Osteoblast (primary cell): ENCODE measurements at regions not wholly inside any gene's neighbourhood (a gene's known extent, or its start where the extent isn't known, plus 50 kb on each side); places are given as distances from the start of the nearest gene placed in this dataset.

ENCODE experiments used
- DNase-seq: peaks from one replicate; pipeline ENCODE4 v3.0.0; 2011; ENCODE audit warnings: low spot score, mixed read lengths; ENCODE audit not compliant: insufficient read length; ENCODE audit errors: missing footprints
- H2AFZ ChIP-seq: 2 replicates; pipeline ENCODE4 v1.6.0; 2011; ENCODE audit warnings: mild to moderate bottlenecking, low read length
- H3K27ac ChIP-seq: 2 replicates; pipeline ENCODE4 v1.5.1; 2011; ENCODE audit warnings: mild to moderate bottlenecking, low read depth, low read length, moderate library complexity
- H3K27me3 ChIP-seq: 2 replicates; pipeline ENCODE4 v1.6.0; 2012; ENCODE audit warnings: mild to moderate bottlenecking, control low read depth, inconsistent platforms, low read length, moderate library complexity; ENCODE audit not compliant: insufficient read depth
- H3K36me3 ChIP-seq: 2 replicates; pipeline ENCODE4 v1.5.1; 2011; ENCODE audit warnings: mild to moderate bottlenecking, low read length, control low read depth, moderate library complexity; ENCODE audit not compliant: insufficient read depth
- H3K4me1 ChIP-seq: 2 replicates; pipeline ENCODE4 v1.5.1; 2011; ENCODE audit warnings: mild to moderate bottlenecking, low read length, control low read depth, moderate library complexity; ENCODE audit not compliant: insufficient read depth
- H3K4me2 ChIP-seq: 2 replicates; pipeline ENCODE4 v1.6.0; 2011; ENCODE audit warnings: mild to moderate bottlenecking, low read length; ENCODE audit not compliant: insufficient read depth
- H3K4me3 ChIP-seq: fragments of 200-600 bp; sonication (generic); 3 replicates; pipeline ENCODE4 v1.5.1; 2012; ENCODE audit warnings: mild to moderate bottlenecking, low read length, inconsistent platforms; ENCODE audit not compliant: insufficient read depth
- H3K79me2 ChIP-seq: 2 replicates; pipeline ENCODE4 v1.6.0; 2012; ENCODE audit warnings: mild to moderate bottlenecking, low read length, control low read depth, inconsistent platforms; ENCODE audit not compliant: insufficient read depth
- H3K9me3 ChIP-seq: 2 replicates; pipeline ENCODE4 v1.5.1; 2011; ENCODE audit warnings: low read depth, low read length, control low read depth
- H4K20me1 ChIP-seq: 2 replicates; pipeline ENCODE4 v1.6.0; 2012; ENCODE audit warnings: mild to moderate bottlenecking, low read length, control low read depth; ENCODE audit not compliant: insufficient read depth
- TF ChIP-seq, protein P1 (sequence below): IDR thresholded peaks from 2 replicates; pipeline ENCODE4 v1.5.1; 2011; ENCODE audit warnings: mild to moderate bottlenecking, low read depth, low read length, moderate library complexity; ENCODE audit errors: extremely low read depth

DNA sequence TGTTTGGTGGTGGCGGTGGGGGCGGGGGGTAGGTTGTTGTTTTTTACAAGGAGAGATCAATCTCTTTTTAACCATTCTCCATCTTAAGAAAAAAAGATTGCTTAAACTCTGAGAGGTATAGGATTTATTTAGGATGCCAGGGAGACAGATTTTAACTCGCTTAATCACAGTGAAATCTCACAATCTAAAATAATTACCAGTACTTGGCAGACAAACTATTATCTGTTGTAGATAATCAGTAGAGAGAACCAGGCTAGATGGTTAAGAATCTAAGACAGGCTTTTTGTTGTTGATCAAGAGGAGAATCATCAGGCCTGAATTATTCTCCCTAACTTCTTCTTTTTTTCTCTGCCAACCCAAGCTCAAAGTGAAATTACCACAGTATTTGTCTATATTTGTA is 470.2 kb upstream of the ADAMTS9 start:
- H2AFZ ChIP-seq = no peak overlapping the region
- H3K27me3 ChIP-seq = no peaks in the 10 kb centered on the region
- DNase-seq = peak; percentile 30
- H3K4me1 ChIP-seq = no peaks in the 10 kb centered on the region
- no peak overlapping the region for H3K4me2 ChIP-seq
- H3K4me3 ChIP-seq = no peak overlapping the region
- H3K36me3 ChIP-seq = no peaks in the 10 kb centered on the region
- TF ChIP-seq, protein P1, sequence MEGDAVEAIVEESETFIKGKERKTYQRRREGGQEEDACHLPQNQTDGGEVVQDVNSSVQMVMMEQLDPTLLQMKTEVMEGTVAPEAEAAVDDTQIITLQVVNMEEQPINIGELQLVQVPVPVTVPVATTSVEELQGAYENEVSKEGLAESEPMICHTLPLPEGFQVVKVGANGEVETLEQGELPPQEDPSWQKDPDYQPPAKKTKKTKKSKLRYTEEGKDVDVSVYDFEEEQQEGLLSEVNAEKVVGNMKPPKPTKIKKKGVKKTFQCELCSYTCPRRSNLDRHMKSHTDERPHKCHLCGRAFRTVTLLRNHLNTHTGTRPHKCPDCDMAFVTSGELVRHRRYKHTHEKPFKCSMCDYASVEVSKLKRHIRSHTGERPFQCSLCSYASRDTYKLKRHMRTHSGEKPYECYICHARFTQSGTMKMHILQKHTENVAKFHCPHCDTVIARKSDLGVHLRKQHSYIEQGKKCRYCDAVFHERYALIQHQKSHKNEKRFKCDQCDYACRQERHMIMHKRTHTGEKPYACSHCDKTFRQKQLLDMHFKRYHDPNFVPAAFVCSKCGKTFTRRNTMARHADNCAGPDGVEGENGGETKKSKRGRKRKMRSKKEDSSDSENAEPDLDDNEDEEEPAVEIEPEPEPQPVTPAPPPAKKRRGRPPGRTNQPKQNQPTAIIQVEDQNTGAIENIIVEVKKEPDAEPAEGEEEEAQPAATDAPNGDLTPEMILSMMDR = no peak
- no peaks in the 10 kb centered on the region for H4K20me1 ChIP-seq
- H3K9me3 ChIP-seq = no peaks in the 10 kb centered on the region
- H3K27ac ChIP-seq = no peak overlapping the region
- H3K79me2 ChIP-seq = no peaks in the 10 kb centered on the region

DNA sequence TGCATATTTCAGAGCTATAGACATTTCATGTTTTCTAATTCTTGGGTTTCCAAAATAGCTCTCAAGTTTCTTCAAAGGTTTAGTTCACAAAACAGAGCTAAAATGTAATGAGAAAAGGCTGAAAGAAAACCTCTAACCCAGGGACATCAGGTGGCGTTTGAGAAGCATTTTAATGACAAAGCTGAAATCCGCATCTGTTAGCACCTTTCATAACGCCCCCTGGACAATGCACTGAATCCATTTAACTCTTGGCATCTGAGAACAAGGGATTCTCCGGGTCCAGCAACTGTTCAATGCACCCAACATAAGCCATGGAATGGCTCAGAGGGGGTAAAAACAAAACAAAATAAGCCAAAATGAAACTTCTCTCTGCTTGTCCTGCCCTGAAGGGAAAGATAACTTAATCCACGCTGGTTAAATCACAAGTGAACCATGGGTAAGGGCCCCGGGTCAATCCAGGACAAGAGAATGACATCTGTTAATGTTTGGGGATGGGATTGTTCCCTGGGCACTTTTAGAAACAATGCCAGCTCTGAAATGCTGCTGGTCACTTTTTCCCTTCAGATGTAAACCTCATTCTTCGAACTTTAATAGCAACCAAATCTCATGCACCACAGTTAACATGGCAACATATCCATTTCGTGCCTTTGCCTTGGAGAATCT is 466.2 kb upstream of the ADAMTS9 start:
- no peak overlapping the region for H3K4me3 ChIP-seq
- H4K20me1 ChIP-seq = no peaks in the 10 kb centered on the region
- DNase-seq = no peak
- H3K4me1 ChIP-seq = no peaks in the 10 kb centered on the region
- no peaks in the 10 kb centered on the region for H3K79me2 ChIP-seq
- H3K27me3 ChIP-seq = no peaks in the 10 kb centered on the region
- H2AFZ ChIP-seq = no peak overlapping the region
- no peak overlapping the region for H3K27ac ChIP-seq
- H3K36me3 ChIP-seq = no peaks in the 10 kb centered on the region
- no peaks in the 10 kb centered on the region for H3K9me3 ChIP-seq
- no peak overlapping the region for H3K4me2 ChIP-seq
- TF ChIP-seq, protein P1 = no peak

DNA sequence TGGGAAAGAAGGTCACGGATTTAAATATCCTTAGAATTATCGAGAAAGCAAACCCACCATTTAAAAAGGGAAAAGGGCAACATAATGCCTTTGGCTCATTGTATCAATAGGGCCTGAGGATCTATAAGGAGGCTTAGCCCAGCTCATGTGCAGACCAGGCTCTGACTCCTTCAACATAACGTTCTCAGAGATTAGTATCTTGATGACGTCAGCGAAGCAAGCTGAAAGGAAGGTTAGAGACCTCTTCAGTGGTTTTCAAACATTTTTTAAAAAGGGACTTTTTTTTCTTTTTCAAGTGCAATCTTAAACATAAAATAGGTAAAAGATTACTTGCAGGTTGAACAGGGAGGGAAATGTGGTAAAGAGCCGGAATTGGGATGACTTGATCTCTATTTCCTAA is 463.9 kb upstream of the ADAMTS9 start:
- Histone ChIP-seq H3K36me3 (no peaks in the 10 kb centered on the region), H3K27me3 (no peaks in the 10 kb centered on the region), H3K4me3 (no peak overlapping the region), H2AFZ (no peak overlapping the region), H3K4me1 (no peaks in the 10 kb centered on the region), H3K4me2 (no peak overlapping the region), H3K79me2 (no peaks in the 10 kb centered on the region), H3K9me3 (no peaks in the 10 kb centered on the region), H3K27ac (no peak overlapping the region), H4K20me1 (no peaks in the 10 kb centered on the region)
- TF ChIP-seq, protein P1 = no peak
- no peak for DNase-seq

- TF ChIP-seq, protein P1 = no peak
- H3K4me2 ChIP-seq = no peak overlapping the region
Measured at GRCh38 chr3:65149877-65150276, 462.1 kb upstream of the ADAMTS9 start.

More at GRCh38 chr3:65149877-65150276, 462.1 kb upstream of the ADAMTS9 start:
- H3K9me3 ChIP-seq = no peaks in the 10 kb centered on the region
- no peaks in the 10 kb centered on the region for H4K20me1 ChIP-seq
- H3K79me2 ChIP-seq = no peaks in the 10 kb centered on the region
- no peak overlapping the region for H3K27ac ChIP-seq
- no peaks in the 10 kb centered on the region for H3K27me3 ChIP-seq
- no peak overlapping the region for H3K4me3 ChIP-seq
- H3K4me1 ChIP-seq = peaks cover 3% of the 10 kb centered on the region
- DNase-seq = no peak
- H2AFZ ChIP-seq = no peak overlapping the region
- no peaks in the 10 kb centered on the region for H3K36me3 ChIP-seq
